ENCODE measurements at regions not wholly inside any gene's neighbourhood (a gene's known extent, or its start where the extent isn't known, plus 50 kb on each side); places are given as distances from the start of the nearest gene placed in this dataset.
"Not testable (repeated sequence)": the region's sequence is repeated elsewhere in the genome, so short reads cannot be mapped to it uniquely, and the experiment has no call there.

GRCh38 chr13:94854688-94855087 is 142.3 kb upstream of the SOX21 start:
- POLR2A ChIA-PET, result no interaction called here
- Histone ChIP-seq H3K9me3 (ENCODE audit: control extremely low read depth in 1 of 5, control insufficient read depth in 4 of 5, insufficient read depth in 2 of 5, low read depth in 1 of 5, low read length in 4 of 5) (peaks cover 0 to 3% (median 2%) of the 10 kb centered on the region in 5 experiments), H3K4me1 (ENCODE audit: control extremely low read depth in 1 of 4, control insufficient read depth in 4 of 4, insufficient read depth in 4 of 4, low read length in 3 of 4) (peaks cover 2 to 11% (median 8%) of the 10 kb centered on the region in 4 experiments), H3K4me3 (ENCODE audit: control insufficient read depth in 1 of 7, extremely low read depth in 1 of 7, insufficient read depth in 4 of 7, low read depth in 2 of 7, low read length in 6 of 7) (no peak overlapping the region), H3K27me3 (replicated peaks in 2 of 5; ENCODE audit: control insufficient read depth in 4 of 5, insufficient read depth in 5 of 5, low read length in 4 of 5) (no peaks in the 10 kb centered on the region), H3K27ac (ENCODE audit: insufficient read depth in 1 of 2, low read depth in 1 of 2, low read length in 2 of 2, poor library complexity in 1 of 2, severe bottlenecking in 2 of 2) (no peak overlapping the region), H3K36me3 (ENCODE audit: control insufficient read depth in 4 of 4, insufficient read depth in 4 of 4, low read length in 3 of 4) (no peaks in the 10 kb centered on the region)
- peak in 1 of 3 donors; percentile 5 for DNase-seq
- CTCF ChIA-PET, result interaction anchor here (1.1 kb wide), 1 partner anchor 10 kb away, joined by 4 read pairs; no protein-coding TSS in a partner anchor
- no CpG with 5 or more reads among the region's 1 CpG for WGBS (ENCODE audit: insufficient coverage)

DNA sequence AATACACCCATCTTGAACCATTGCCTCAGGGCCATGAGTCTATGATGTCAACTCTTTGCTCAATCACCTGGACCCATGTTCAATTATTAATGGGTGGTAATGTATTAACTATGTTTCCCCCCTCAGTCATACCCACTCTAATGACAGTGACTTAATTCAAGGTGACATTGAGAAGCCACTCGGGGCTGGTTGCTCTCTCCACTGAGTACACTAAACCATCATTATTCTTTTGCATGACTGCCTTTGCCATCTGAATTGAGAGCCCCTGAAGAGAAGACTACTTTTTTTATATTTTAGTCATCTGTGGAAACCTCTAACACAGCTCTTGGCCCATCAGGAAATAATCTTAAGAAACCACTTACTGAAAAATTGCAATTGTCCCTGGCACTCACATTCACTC is 139.2 kb upstream of the SOX21 start:
- no peak overlapping the region for H3K27ac ChIP-seq (ENCODE audit: insufficient read depth in 1 of 2, low read depth in 1 of 2, low read length in 2 of 2, poor library complexity in 1 of 2, severe bottlenecking in 2 of 2)
- 100% methylated on average over 1 of the region's 1 CpG for WGBS (ENCODE audit: insufficient coverage)
- H3K4me1 ChIP-seq (ENCODE audit: control extremely low read depth in 1 of 4, control insufficient read depth in 4 of 4, insufficient read depth in 4 of 4, low read length in 3 of 4), result no peaks in the 10 kb centered on the region
- H3K4me3 ChIP-seq (ENCODE audit: control insufficient read depth in 1 of 7, extremely low read depth in 1 of 7, insufficient read depth in 4 of 7, low read depth in 2 of 7, low read length in 6 of 7), result no peak overlapping the region
- ChIA-PET CTCF (no interaction called here), POLR2A (no interaction called here)
- H3K27me3 ChIP-seq (replicated peaks in 2 of 5; ENCODE audit: control insufficient read depth in 4 of 5, insufficient read depth in 5 of 5, low read length in 4 of 5), result no peaks in the 10 kb centered on the region
- peaks cover 0 to 3% (median 2%) of the 10 kb centered on the region in 5 experiments for H3K9me3 ChIP-seq (ENCODE audit: control extremely low read depth in 1 of 5, control insufficient read depth in 4 of 5, insufficient read depth in 2 of 5, low read depth in 1 of 5, low read length in 4 of 5)
- no peak for DNase-seq
- H3K36me3 ChIP-seq (ENCODE audit: control insufficient read depth in 4 of 4, insufficient read depth in 4 of 4, low read length in 3 of 4), result no peaks in the 10 kb centered on the region

GRCh38 chr13:94849254-94849653 is 136.9 kb upstream of the SOX21 start:
- CTCF ChIA-PET, result no interaction called here
- Histone ChIP-seq H3K36me3 (ENCODE audit: control insufficient read depth in 4 of 4, insufficient read depth in 4 of 4, low read length in 3 of 4) (no peaks in the 10 kb centered on the region), H3K27me3 (replicated peaks in 2 of 5; ENCODE audit: control insufficient read depth in 4 of 5, insufficient read depth in 5 of 5, low read length in 4 of 5) (no peaks in the 10 kb centered on the region), H3K9me3 (ENCODE audit: control extremely low read depth in 1 of 5, control insufficient read depth in 4 of 5, insufficient read depth in 2 of 5, low read depth in 1 of 5, low read length in 4 of 5) (peaks cover 0 to 3% (median 2%) of the 10 kb centered on the region in 5 experiments), H3K4me3 (ENCODE audit: control insufficient read depth in 1 of 7, extremely low read depth in 1 of 7, insufficient read depth in 4 of 7, low read depth in 2 of 7, low read length in 6 of 7) (no peak overlapping the region), H3K27ac (ENCODE audit: insufficient read depth in 1 of 2, low read depth in 1 of 2, low read length in 2 of 2, poor library complexity in 1 of 2, severe bottlenecking in 2 of 2) (no peak overlapping the region), H3K4me1 (ENCODE audit: control extremely low read depth in 1 of 4, control insufficient read depth in 4 of 4, insufficient read depth in 4 of 4, low read length in 3 of 4) (no peaks in the 10 kb centered on the region)
- POLR2A ChIA-PET, result no interaction called here
- DNase-seq, result no peak
- WGBS (ENCODE audit: insufficient coverage), result no CpG with 5 or more reads among the region's 1 CpG

GRCh38 chr13:94842901-94843300 is 130.6 kb upstream of the SOX21 start:
- H3K27me3 ChIP-seq (replicated peaks in 2 of 5; ENCODE audit: control insufficient read depth in 4 of 5, insufficient read depth in 5 of 5, low read length in 4 of 5), result no peaks in the 10 kb centered on the region
- CTCF ChIA-PET, result no interaction called here
- DNase-seq, result no peak
- H3K4me3 ChIP-seq (ENCODE audit: control insufficient read depth in 1 of 7, extremely low read depth in 1 of 7, insufficient read depth in 4 of 7, low read depth in 2 of 7, low read length in 6 of 7), result no peak overlapping the region
- H3K36me3 ChIP-seq (ENCODE audit: control insufficient read depth in 4 of 4, insufficient read depth in 4 of 4, low read length in 3 of 4), result no peaks in the 10 kb centered on the region
- no peaks in the 10 kb centered on the region for H3K4me1 ChIP-seq (ENCODE audit: control extremely low read depth in 1 of 4, control insufficient read depth in 4 of 4, insufficient read depth in 4 of 4, low read length in 3 of 4)
- no peaks in the 10 kb centered on the region for H3K9me3 ChIP-seq (ENCODE audit: control extremely low read depth in 1 of 5, control insufficient read depth in 4 of 5, insufficient read depth in 2 of 5, low read depth in 1 of 5, low read length in 4 of 5)
- POLR2A ChIA-PET, result no interaction called here
- H3K27ac ChIP-seq (ENCODE audit: insufficient read depth in 1 of 2, low read depth in 1 of 2, low read length in 2 of 2, poor library complexity in 1 of 2, severe bottlenecking in 2 of 2), result no peak overlapping the region

DNA sequence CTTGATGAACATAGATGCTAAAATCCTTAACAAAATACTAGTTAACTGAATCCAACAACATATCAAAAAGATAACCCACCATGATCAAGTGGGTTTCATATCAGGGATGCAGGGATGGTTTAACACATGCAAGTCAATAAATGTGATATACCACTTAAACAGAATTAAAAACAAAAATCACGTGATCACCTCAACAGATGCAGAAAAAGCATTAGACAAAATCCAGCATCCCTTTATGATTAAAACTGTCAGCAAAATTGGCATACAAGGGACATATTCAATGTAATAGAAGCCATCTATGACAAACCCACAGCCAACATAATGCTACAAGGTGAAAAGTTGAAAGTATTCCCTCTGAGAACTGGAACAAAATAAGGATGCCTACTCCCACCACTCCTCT is 124.7 kb upstream of the SOX21 start:
- H3K9me3 ChIP-seq (ENCODE audit: control extremely low read depth in 1 of 5, control insufficient read depth in 4 of 5, insufficient read depth in 2 of 5, low read depth in 1 of 5, low read length in 4 of 5); H3K4me1 ChIP-seq (ENCODE audit: control extremely low read depth in 1 of 4, control insufficient read depth in 4 of 4, insufficient read depth in 4 of 4, low read length in 3 of 4); DNase-seq; H3K36me3 ChIP-seq (ENCODE audit: control insufficient read depth in 4 of 4, insufficient read depth in 4 of 4, low read length in 3 of 4); H3K4me3 ChIP-seq (ENCODE audit: control insufficient read depth in 1 of 7, extremely low read depth in 1 of 7, insufficient read depth in 4 of 7, low read depth in 2 of 7, low read length in 6 of 7); H3K27ac ChIP-seq (ENCODE audit: insufficient read depth in 1 of 2, low read depth in 1 of 2, low read length in 2 of 2, poor library complexity in 1 of 2, severe bottlenecking in 2 of 2); H3K27me3 ChIP-seq (replicated peaks in 2 of 5; ENCODE audit: control insufficient read depth in 4 of 5, insufficient read depth in 5 of 5, low read length in 4 of 5); POLR2A ChIA-PET; CTCF ChIA-PET: not testable (repeated sequence)
- WGBS (ENCODE audit: insufficient coverage), result no CpG with 5 or more reads among the region's 1 CpG

DNA sequence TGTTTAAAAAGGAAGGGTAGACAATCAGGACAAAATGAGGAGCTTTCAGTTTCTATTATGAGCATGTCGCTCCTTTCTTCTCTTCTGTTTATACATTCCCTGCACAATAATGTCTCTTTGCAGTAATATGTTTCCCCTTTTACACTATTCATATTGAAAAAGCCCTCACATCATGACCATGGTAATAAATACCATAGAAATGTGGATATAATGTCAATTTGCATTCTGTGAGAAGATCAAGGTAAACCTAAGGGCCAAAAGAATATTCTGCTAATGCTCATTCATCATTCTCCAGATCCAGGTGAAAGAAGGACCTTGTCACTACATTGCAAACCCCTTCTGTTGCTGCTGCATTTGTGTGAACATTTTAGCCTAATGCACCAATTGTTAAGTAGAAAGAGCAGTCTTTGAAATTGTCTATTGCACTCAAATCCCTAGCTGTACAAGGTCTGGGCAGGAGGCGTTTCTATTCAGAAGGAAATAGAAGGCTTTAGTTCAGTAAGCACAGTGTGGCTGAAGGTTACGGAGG is 117.6 kb upstream of the SOX21 start:
- Histone ChIP-seq H3K4me3 (ENCODE audit: control insufficient read depth in 1 of 7, extremely low read depth in 1 of 7, insufficient read depth in 4 of 7, low read depth in 2 of 7, low read length in 6 of 7) (no peak overlapping the region), H3K36me3 (ENCODE audit: control insufficient read depth in 4 of 4, insufficient read depth in 4 of 4, low read length in 3 of 4) (no peaks in the 10 kb centered on the region), H3K27me3 (replicated peaks in 2 of 5; ENCODE audit: control insufficient read depth in 4 of 5, insufficient read depth in 5 of 5, low read length in 4 of 5) (no peaks in the 10 kb centered on the region), H3K27ac (ENCODE audit: insufficient read depth in 1 of 2, low read depth in 1 of 2, low read length in 2 of 2, poor library complexity in 1 of 2, severe bottlenecking in 2 of 2) (no peak overlapping the region), H3K9me3 (ENCODE audit: control extremely low read depth in 1 of 5, control insufficient read depth in 4 of 5, insufficient read depth in 2 of 5, low read depth in 1 of 5, low read length in 4 of 5) (no peaks in the 10 kb centered on the region), H3K4me1 (ENCODE audit: control extremely low read depth in 1 of 4, control insufficient read depth in 4 of 4, insufficient read depth in 4 of 4, low read length in 3 of 4) (no peaks in the 10 kb centered on the region)
- CTCF ChIA-PET, result no interaction called here
- POLR2A ChIA-PET, result no interaction called here
- 100% methylated on average over 1 of the region's 3 CpGs for WGBS (ENCODE audit: insufficient coverage)
- DNase-seq, result no peak

DNA sequence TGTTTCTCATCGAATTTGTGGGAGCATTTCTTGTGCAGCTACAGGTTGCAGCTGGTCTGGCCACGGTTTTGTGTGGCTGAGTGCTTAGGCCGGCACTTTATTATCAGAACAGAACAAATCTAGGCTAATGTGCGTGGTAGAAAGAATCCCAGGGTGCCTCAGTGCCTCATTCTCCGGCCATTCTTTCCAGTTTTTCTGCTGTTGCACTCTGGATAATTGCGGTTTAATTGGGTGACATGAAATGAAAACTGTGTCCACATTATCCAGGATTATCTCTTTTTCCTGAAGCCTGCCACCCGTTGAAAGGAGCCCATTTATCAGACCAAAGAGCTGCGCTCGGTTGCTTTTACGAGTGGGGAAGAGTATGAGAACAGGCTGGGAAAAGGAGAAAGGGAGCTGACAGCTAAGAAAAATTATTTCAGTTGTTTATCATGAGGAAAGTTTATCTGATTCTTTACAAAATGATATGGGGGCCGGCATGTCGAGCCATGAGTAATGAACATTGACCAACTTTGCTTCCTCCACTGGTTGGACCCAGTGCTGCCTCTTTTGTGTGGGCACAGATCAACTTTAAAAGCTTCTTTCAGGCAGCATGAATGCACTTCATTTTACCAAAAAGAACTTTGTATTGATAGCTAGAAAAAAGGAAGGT is 117.0 kb upstream of the SOX21 start:
- H3K4me1 ChIP-seq (ENCODE audit: control extremely low read depth in 1 of 4, control insufficient read depth in 4 of 4, insufficient read depth in 4 of 4, low read length in 3 of 4), result no peaks in the 10 kb centered on the region

More for the DNA sequence above, 117.0 kb upstream of the SOX21 start:
- Histone ChIP-seq H3K27ac (ENCODE audit: insufficient read depth in 1 of 2, low read depth in 1 of 2, low read length in 2 of 2, poor library complexity in 1 of 2, severe bottlenecking in 2 of 2) (no peak overlapping the region), H3K9me3 (ENCODE audit: control extremely low read depth in 1 of 5, control insufficient read depth in 4 of 5, insufficient read depth in 2 of 5, low read depth in 1 of 5, low read length in 4 of 5) (no peaks in the 10 kb centered on the region), H3K27me3 (replicated peaks in 2 of 5; ENCODE audit: control insufficient read depth in 4 of 5, insufficient read depth in 5 of 5, low read length in 4 of 5) (no peaks in the 10 kb centered on the region), H3K36me3 (ENCODE audit: control insufficient read depth in 4 of 4, insufficient read depth in 4 of 4, low read length in 3 of 4) (no peaks in the 10 kb centered on the region), H3K4me3 (ENCODE audit: control insufficient read depth in 1 of 7, extremely low read depth in 1 of 7, insufficient read depth in 4 of 7, low read depth in 2 of 7, low read length in 6 of 7) (no peak overlapping the region)
- WGBS (ENCODE audit: insufficient coverage), result 96% methylated on average over 8 of the region's 12 CpGs
- CTCF ChIA-PET, result no interaction called here
- DNase-seq, result no peak
- POLR2A ChIA-PET, result no interaction called here
